Activated CD8-positive, alpha-beta memory T cell treated with anti-CD3 and anti-CD28 coated beads, Interleukin-2, amount 10 ng/mL, durations not matched to agents 7 days and 5 days (primary cell): ENCODE measurements at regions not wholly inside any gene's neighbourhood (a gene's known extent, or its start where the extent isn't known, plus 50 kb on each side); places are given as distances from the start of the nearest gene placed in this dataset.
"Not testable (repeated sequence)": the region's sequence is repeated elsewhere in the genome, so short reads cannot be mapped to it uniquely, and the experiment has no call there.

Source experiments
- ATAC-seq: fragments of 150-1000 bp; cut with Tn5 transposase; one replicate; pipeline ENCODE4 v1.10.0; 2021; ENCODE audit warnings: moderate library complexity
- CTCF ChIA-PET: fragments of 350-600 bp; sonication (Branson Sonifier 250); formaldehyde crosslinking; loops from one replicate; lab custom pipeline; 2021; ENCODE audit warnings: antibody characterized with exemption; lab: Charles Lee
- DNase-seq: peaks from one replicate; pipeline ENCODE4 v3.0.0-alpha.2; 2020
- H3K27ac Mint-ChIP-seq: one replicate; pipeline ENCODE4 v1.8.0; 2021; ENCODE audit warnings: mild to moderate bottlenecking, mixed read lengths
- H3K27me3 Mint-ChIP-seq: one replicate; pipeline ENCODE4 v1.8.0; 2021; ENCODE audit warnings: mixed read lengths
- H3K36me3 Mint-ChIP-seq: one replicate; pipeline ENCODE4 v1.8.0; 2021; ENCODE audit warnings: mild to moderate bottlenecking, mixed read lengths
- H3K4me1 Mint-ChIP-seq: one replicate; pipeline ENCODE4 v1.8.0; 2021; ENCODE audit warnings: mixed read lengths
- H3K4me3 Mint-ChIP-seq: one replicate; pipeline ENCODE4 v1.8.0; 2021; ENCODE audit warnings: mild to moderate bottlenecking, moderate library complexity, mixed read lengths
- H3K9me3 Mint-ChIP-seq: one replicate; pipeline ENCODE4 v1.8.0; 2022; ENCODE audit warnings: low read depth, mixed read lengths

DNA sequence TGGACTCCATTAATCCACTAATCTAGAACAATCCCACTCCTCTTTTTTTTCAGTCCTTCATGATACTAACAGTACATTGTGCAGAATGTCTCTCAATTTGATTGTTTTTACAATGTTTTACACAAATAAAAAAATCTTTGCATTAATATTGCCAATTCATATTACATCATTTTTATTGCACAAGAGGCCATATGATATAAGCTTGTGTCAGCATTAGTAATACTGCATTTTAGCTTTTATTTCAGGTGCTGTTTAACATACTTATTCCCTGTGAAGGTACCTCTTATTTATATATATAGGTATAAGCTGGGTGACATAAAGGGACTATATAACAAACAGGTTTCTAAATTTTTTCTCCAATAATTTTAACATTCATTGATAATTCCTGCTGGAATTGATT, 737.4 kb downstream of the DNAH5 start:
- Mint-ChIP-seq H3K27ac (no peak overlapping the region), H3K4me1 (no peaks in the 10 kb centered on the region), H3K36me3 (no peaks in the 10 kb centered on the region), H3K4me3 (no peak overlapping the region), H3K27me3 (no peaks in the 10 kb centered on the region), H3K9me3 (peaks cover 5% of the 10 kb centered on the region)
- no peak for DNase-seq
- CTCF ChIA-PET: no interaction called here
- no peak for ATAC-seq

DNA sequence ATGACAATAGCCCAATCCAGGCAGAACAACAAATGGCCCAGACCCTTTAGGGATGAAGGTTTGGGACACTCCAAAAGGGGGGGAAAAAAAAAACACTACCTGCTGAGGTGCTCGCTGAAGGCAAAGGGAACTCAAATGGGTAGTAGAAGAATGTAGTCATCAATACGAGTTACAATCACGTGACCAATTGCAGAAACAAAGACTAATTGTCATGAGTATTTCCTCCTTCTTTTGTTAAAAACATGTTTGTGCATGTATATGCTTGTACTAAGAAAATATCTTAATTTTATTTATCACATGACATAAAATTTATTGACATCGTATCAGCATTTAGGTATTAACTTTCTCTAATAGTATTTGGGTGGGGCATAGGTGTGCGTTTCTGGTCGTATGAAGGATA, 743.5 kb downstream of the DNAH5 start:
- no peak for ATAC-seq
- H3K4me3 Mint-ChIP-seq: no peak overlapping the region
- H3K9me3 Mint-ChIP-seq: peaks cover 8% of the 10 kb centered on the region
- no peaks in the 10 kb centered on the region for H3K4me1 Mint-ChIP-seq
- CTCF ChIA-PET: no interaction called here
- H3K36me3 Mint-ChIP-seq: no peaks in the 10 kb centered on the region
- H3K27me3 Mint-ChIP-seq: no peaks in the 10 kb centered on the region
- H3K27ac Mint-ChIP-seq: no peak overlapping the region
- no peak for DNase-seq

- H3K4me1 Mint-ChIP-seq, ATAC-seq, DNase-seq, H3K27me3 Mint-ChIP-seq, CTCF ChIA-PET, H3K27ac Mint-ChIP-seq, H3K4me3 Mint-ChIP-seq, H3K36me3 Mint-ChIP-seq: not testable (repeated sequence)
- peaks cover 12% of the 10 kb centered on the region for H3K9me3 Mint-ChIP-seq
Measured at GRCh38 chr5:13198226-13198625, 746.3 kb downstream of the DNAH5 start.

GRCh38 chr5:13189532-13189931, 755.0 kb downstream of the DNAH5 start:
- no peaks in the 10 kb centered on the region for H3K27me3 Mint-ChIP-seq
- CTCF ChIA-PET: no interaction called here
- H3K4me1 Mint-ChIP-seq: no peaks in the 10 kb centered on the region

GRCh38 chr5:13188371-13188770, 756.1 kb downstream of the DNAH5 start:
- H3K9me3 Mint-ChIP-seq: peaks cover 17% of the 10 kb centered on the region
- H3K36me3 Mint-ChIP-seq: no peaks in the 10 kb centered on the region
- DNase-seq (no peak), ATAC-seq (no peak)
- no peaks in the 10 kb centered on the region for H3K4me1 Mint-ChIP-seq
- H3K27me3 Mint-ChIP-seq: no peaks in the 10 kb centered on the region
- CTCF ChIA-PET: no interaction called here
- no peak overlapping the region for H3K4me3 Mint-ChIP-seq
- H3K27ac Mint-ChIP-seq: no peak overlapping the region

More at GRCh38 chr5:13189532-13189931, 755.0 kb downstream of the DNAH5 start:
- no peak for DNase-seq
- H3K9me3 Mint-ChIP-seq: peaks cover 16% of the 10 kb centered on the region
- no peak for ATAC-seq
- H3K27ac Mint-ChIP-seq: no peak overlapping the region
- no peaks in the 10 kb centered on the region for H3K36me3 Mint-ChIP-seq
- no peak overlapping the region for H3K4me3 Mint-ChIP-seq

DNA sequence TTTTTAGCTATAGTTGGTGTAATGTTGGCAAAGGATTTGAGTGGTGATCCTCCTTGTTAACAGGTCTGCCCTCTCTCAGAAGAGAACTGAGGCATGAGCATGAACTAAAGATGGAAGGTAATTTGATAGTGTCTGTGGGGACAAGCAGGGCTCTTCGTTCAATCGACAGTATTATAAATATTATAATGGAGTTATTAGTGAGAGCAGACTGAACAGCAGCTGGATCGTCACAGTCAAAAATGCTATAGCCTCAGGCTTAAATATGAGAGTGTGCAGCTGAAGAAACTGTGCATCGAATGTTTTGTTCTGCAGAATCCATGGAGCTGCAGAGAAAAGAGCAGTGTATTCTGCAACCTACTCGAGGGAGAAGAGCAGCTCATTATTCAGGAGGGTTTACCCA, 757.3 kb downstream of the DNAH5 start:
- H3K27ac Mint-ChIP-seq: no peak overlapping the region
- DNase-seq: no peak
- peaks cover 17% of the 10 kb centered on the region for H3K9me3 Mint-ChIP-seq
- CTCF ChIA-PET: no interaction called here
- no peaks in the 10 kb centered on the region for H3K27me3 Mint-ChIP-seq
- no peaks in the 10 kb centered on the region for H3K36me3 Mint-ChIP-seq
- no peak overlapping the region for H3K4me3 Mint-ChIP-seq
- H3K4me1 Mint-ChIP-seq: no peaks in the 10 kb centered on the region
- ATAC-seq: no peak

- H3K27me3 Mint-ChIP-seq: no peaks in the 10 kb centered on the region
- peaks cover 15% of the 10 kb centered on the region for H3K9me3 Mint-ChIP-seq
- no peak overlapping the region for H3K4me3 Mint-ChIP-seq
- DNase-seq (no peak), ATAC-seq (no peak)
- H3K36me3 Mint-ChIP-seq: no peaks in the 10 kb centered on the region
- H3K4me1 Mint-ChIP-seq: no peaks in the 10 kb centered on the region
- CTCF ChIA-PET: no interaction called here
- H3K27ac Mint-ChIP-seq: no peak overlapping the region
Measured at GRCh38 chr5:13186177-13186576, 758.3 kb downstream of the DNAH5 start.

GRCh38 chr5:13179407-13180087, 764.9 kb downstream of the DNAH5 start:
- CTCF ChIA-PET: no interaction called here
- H3K9me3 Mint-ChIP-seq: peaks cover 7% of the 10 kb centered on the region
- no peaks in the 10 kb centered on the region for H3K36me3 Mint-ChIP-seq
- H3K27me3 Mint-ChIP-seq: no peaks in the 10 kb centered on the region
- DNase-seq: no peak
- no peak overlapping the region for H3K4me3 Mint-ChIP-seq
- H3K27ac Mint-ChIP-seq: no peak overlapping the region
- ATAC-seq: no peak
- H3K4me1 Mint-ChIP-seq: no peaks in the 10 kb centered on the region

DNA sequence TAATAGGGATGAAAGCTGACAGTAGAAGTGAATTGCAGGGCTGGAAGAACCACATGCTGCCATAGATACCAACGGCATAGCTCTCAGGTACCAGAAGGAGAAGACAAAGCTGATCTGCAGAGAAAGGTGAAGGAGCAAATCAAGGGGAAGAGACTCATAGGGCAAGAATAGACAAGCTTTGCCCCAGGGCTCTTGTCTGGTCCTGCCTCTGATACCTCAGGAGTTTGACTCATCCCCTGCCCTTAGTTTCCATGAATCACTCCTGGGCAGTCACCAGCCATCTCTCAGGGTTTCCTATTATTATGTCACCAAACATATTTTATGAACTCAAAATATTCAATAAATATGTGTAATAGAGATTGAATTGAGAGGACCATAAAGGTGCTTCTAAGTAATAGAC, 800.9 kb downstream of the DNAH5 start:
- Mint-ChIP-seq H3K9me3 (peaks cover 7% of the 10 kb centered on the region), H3K4me1 (no peaks in the 10 kb centered on the region), H3K4me3 (no peak overlapping the region), H3K27ac (no peak overlapping the region), H3K27me3 (no peaks in the 10 kb centered on the region), H3K36me3 (no peaks in the 10 kb centered on the region)
- ATAC-seq: no peak
- DNase-seq: no peak
- CTCF ChIA-PET: no interaction called here

- H3K4me3 Mint-ChIP-seq: no peak overlapping the region
- no peaks in the 10 kb centered on the region for H3K36me3 Mint-ChIP-seq
- CTCF ChIA-PET: no interaction called here
- no peak for ATAC-seq
- H3K4me1 Mint-ChIP-seq: no peaks in the 10 kb centered on the region
- peaks cover 7% of the 10 kb centered on the region for H3K9me3 Mint-ChIP-seq
- no peaks in the 10 kb centered on the region for H3K27me3 Mint-ChIP-seq
- no peak overlapping the region for H3K27ac Mint-ChIP-seq
- DNase-seq: no peak
Measured at GRCh38 chr5:13143214-13143613, 801.3 kb downstream of the DNAH5 start.

DNA sequence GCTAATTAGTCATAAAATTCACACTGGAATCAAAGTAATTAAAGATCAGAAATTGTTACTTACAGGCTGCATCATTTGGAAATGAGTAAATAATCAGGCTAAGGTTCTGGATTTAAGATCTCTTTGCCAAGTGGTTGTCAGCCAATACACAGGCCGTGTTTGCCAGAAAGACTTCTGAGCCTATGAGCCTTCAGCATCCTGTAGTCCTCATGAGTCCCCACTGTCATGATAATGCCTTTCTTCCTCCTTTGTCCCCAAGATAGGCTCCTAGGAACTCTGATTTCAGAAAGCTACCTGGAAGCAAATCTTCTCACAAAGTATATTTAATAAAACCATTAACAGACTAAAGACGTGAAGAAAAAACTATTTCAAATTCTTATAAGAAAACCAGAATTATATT, 810.5 kb downstream of the DNAH5 start:
- no peaks in the 10 kb centered on the region for H3K27me3 Mint-ChIP-seq
- no peak overlapping the region for H3K4me3 Mint-ChIP-seq
- CTCF ChIA-PET: no interaction called here
- ATAC-seq (no peak), DNase-seq (no peak)
- no peaks in the 10 kb centered on the region for H3K4me1 Mint-ChIP-seq
- H3K9me3 Mint-ChIP-seq: peaks cover 8% of the 10 kb centered on the region
- H3K36me3 Mint-ChIP-seq: no peaks in the 10 kb centered on the region
- H3K27ac Mint-ChIP-seq: no peak overlapping the region

DNA sequence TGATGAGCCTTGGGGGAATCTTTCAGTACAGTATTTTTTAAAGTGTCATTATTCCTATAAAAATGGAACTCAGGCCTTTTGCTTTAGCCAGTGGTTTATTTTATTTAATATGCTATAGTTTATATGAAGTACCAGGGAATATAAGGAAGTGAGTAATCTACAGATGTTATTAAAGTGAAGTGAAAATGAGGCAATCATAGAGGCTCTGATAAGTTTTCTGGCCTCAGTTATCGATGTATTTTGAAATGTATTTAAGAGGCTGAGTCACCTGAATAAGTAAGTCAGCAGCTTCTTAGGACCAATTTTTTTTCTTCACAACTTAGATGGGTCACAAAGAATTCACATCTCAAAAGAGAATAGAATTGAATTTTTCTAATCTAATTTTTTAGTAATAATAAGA, 829.0 kb downstream of the DNAH5 start:
- H3K4me1 Mint-ChIP-seq: no peaks in the 10 kb centered on the region
- no peak overlapping the region for H3K4me3 Mint-ChIP-seq
- no peak overlapping the region for H3K27ac Mint-ChIP-seq
- H3K27me3 Mint-ChIP-seq: no peaks in the 10 kb centered on the region
- DNase-seq: no peak
- H3K36me3 Mint-ChIP-seq: no peaks in the 10 kb centered on the region
- CTCF ChIA-PET: no interaction called here
- H3K9me3 Mint-ChIP-seq: peaks cover 7% of the 10 kb centered on the region
- no peak for ATAC-seq

GRCh38 chr5:13108265-13108664, 836.2 kb downstream of the DNAH5 start:
- H3K9me3 Mint-ChIP-seq: peaks cover 7% of the 10 kb centered on the region
- H3K36me3 Mint-ChIP-seq: no peaks in the 10 kb centered on the region

GRCh38 chr5:13107537-13107936, 837.0 kb downstream of the DNAH5 start:
- CTCF ChIA-PET: no interaction called here
- ATAC-seq (no peak), DNase-seq (no peak)
- H3K27ac Mint-ChIP-seq: no peak overlapping the region
- no peaks in the 10 kb centered on the region for H3K4me1 Mint-ChIP-seq
- H3K4me3 Mint-ChIP-seq: no peak overlapping the region
- H3K9me3 Mint-ChIP-seq: peaks cover 2% of the 10 kb centered on the region
- H3K27me3 Mint-ChIP-seq: no peaks in the 10 kb centered on the region
- H3K36me3 Mint-ChIP-seq: no peaks in the 10 kb centered on the region

More at GRCh38 chr5:13108265-13108664, 836.2 kb downstream of the DNAH5 start:
- CTCF ChIA-PET: no interaction called here
- ATAC-seq (no peak), DNase-seq (no peak)
- Mint-ChIP-seq H3K27me3 (no peaks in the 10 kb centered on the region), H3K4me3 (no peak overlapping the region), H3K4me1 (no peaks in the 10 kb centered on the region), H3K27ac (no peak overlapping the region)

DNA sequence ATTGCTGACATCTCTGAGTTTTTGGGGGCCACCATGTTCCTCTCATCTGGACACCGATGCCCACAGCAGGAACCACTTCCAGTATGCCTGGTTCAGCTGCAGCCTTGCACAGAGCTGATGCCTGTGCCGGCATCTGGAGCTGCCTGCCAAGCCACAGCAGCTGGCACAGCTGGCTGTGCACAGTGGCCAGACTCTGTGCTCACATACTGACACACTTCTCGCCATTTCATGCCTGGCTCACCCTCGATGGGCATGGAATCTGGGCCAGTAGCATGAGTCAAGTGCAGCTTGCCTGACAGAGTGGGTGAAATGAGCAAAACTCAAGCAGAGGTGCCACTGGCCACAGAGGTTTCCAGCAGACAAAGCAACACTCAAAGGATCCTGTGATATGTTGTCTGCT, 863.4 kb downstream of the DNAH5 start:
- ATAC-seq (no peak), DNase-seq (no peak)
- H3K9me3 Mint-ChIP-seq: peaks cover 7% of the 10 kb centered on the region
- no peaks in the 10 kb centered on the region for H3K36me3 Mint-ChIP-seq
- H3K4me3 Mint-ChIP-seq: no peak overlapping the region
- no peaks in the 10 kb centered on the region for H3K27me3 Mint-ChIP-seq
- CTCF ChIA-PET: no interaction called here
- H3K4me1 Mint-ChIP-seq: no peaks in the 10 kb centered on the region
- H3K27ac Mint-ChIP-seq: no peak overlapping the region
